ENCODE measurements at regions not wholly inside any gene's neighbourhood (a gene's known extent, or its start where the extent isn't known, plus 50 kb on each side); places are given as distances from the start of the nearest gene placed in this dataset.

- TF ChIP-seq CTCF (IDR thresholded peaks at IDR 0.05; ENCODE audit: insufficient read depth, low read length, poor library complexity, severe bottlenecking) (no peak), EZH2phosphoT487 (conservative IDR thresholded peaks at IDR 0.05; ENCODE audit: low read length) (no peak)
Measured at GRCh38 chr2:144125751-144126150, 394.2 kb downstream of the ZEB2 start.

All from SU-DHL-6 (cell line).